ENCODE measurements at regions not wholly inside any gene's neighbourhood (a gene's known extent, or its start where the extent isn't known, plus 50 kb on each side); places are given as distances from the start of the nearest gene placed in this dataset.

DNA sequence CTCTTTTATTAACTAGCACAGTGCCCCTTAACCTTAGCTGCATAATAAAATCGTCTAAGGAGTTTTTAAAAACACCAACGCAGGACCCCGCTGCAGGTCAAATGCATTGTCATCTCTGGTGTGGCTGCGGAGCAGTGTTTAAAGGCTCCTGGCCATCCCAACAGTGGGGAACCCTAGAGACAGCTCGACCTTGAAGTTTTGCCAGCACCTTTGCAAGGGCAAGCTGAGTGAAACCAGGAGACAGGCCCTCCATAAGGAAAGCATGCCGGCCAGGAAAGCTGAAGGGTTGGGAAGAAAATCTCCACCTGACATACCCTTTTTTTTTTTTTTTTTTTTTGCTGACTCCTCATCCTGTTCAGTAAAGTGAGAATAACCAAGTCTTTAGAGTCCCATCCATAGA is 349.0 kb downstream of the CMPK2 start:
- no peak for DNase-seq

DNA sequence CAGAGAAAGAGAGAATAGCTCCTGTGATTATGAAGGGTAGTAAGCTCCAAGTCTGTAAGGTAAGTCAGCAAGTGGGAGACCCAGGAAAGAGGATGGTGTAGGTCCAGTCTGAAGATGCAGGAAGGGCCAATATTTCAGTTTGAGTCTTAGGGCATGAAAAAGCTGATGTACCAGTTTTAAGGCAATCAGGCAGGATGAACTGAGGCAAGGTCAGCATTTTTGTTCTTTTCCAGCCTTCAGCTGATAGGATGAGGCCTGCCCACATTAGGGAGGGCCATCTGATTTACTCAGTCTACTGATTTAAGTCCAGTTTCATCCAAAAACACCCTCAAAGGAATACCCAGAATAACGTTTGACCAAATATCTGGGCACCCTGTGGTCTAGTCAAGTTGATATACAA is 347.3 kb downstream of the CMPK2 start:
- DNase-seq = no peak

DNA sequence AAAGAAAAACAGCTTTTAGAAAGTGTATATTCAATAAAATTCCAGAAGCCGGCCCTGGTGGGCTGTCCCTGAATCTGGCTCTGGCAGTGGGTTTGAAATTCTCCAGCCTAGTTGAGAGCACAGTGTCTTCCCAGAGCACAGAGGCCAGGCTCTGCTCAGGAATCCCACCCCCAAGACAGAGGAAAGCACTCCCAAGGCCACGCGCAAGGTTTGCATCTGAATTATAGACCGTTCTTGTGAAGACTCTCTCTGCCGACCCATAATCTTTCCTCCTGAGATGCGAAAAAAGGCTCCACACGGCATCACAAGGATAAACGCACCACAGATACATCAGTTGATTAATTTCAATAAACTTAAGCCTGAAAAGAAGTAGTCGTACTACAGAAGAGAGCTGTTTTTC is 342.2 kb downstream of the CMPK2 start:
- DNase-seq = no peak

DNA sequence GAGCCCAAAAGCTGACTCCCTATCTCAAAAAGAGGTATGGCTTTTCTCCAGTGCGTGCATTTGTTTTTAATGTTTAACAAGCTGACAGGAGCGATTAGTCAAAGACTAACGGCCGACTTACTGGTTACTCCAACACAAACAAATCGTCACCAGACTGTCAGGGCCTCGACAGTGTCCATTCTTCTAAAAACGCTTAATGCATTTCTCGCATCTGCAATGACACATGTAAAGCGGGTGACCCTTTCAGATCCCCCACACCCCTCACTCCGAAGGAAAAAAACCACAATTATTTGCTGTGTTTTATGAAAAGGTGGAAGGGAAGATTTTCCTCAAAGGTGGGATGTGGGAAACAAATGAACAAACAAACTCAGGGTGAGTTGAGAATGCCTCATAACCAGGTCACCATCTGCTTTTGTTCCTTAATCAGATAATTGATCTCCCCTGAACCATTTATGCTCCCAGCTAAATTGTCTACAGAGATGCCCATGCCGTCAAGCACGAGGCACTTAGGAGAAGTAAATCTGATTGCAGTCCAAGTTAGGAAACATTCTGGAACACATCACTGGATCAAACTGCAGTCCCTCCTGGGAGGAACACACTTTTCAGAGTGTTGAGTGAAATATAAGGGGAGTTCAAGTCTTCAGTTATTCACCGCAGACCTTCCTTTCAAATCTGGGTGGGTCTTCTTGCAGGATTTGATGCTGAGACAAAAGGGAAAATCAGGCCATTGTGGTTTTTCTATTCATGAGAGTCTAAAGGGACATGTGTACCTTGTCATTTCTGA is 340.8 kb downstream of the CMPK2 start:
- no peak for DNase-seq

DNA sequence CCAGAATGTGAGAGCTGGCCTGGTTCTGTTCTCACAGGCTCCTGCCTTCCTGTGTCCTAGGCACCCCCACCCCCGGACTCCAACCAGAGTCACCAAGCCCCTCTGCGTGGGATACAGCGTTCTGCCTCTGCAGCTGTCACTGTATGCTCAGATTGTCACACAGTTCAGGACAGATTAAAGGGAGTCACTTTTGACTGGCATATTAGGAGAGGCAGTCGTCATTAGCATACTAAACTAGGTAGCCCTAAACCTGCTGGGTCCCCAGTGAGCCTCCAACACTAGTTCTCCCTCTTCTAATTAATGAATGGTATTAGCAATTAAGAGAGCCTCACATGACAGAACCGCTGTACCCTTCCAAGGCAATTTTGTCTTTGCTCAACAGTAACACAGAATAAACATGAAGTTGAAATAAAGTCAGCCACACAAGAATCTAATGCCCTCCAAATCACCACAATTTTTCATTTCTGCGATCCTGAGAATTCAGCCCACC is 340.2 kb downstream of the CMPK2 start:
- no peak for DNase-seq

DNA sequence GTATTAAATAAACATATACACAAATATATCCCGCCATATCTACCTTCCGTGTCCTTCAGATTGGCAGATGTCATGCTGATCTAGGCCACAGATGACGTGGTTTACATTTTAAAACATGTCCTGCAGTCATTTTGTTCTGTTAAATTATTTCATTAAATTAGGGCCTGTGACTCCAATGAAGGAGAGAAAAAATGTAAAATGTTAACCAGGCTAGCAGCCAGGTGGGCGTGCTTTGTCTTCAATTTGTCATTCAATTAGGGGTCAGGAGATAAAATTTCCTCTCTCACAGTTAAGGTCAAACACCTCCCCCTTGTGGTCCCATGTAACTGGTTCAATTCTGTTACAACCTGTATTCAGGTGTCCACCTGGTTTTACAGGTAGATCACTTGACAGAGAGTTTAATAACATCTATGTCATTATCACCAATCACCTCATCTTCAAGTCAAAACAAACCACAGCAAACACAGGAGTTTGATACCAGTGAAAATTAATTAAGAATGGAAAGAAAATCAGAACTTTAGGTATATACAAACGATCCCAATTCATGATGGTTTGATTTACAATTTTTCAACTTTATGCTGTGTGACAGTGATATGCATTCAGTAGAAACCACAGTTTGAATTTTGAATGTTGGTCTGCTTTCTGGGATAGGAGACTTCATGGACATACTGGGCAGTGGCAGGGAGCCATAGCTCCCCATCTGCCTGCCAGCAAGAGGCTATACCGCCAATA is 339.4 kb downstream of the CMPK2 start:
- no peak for DNase-seq

DNA sequence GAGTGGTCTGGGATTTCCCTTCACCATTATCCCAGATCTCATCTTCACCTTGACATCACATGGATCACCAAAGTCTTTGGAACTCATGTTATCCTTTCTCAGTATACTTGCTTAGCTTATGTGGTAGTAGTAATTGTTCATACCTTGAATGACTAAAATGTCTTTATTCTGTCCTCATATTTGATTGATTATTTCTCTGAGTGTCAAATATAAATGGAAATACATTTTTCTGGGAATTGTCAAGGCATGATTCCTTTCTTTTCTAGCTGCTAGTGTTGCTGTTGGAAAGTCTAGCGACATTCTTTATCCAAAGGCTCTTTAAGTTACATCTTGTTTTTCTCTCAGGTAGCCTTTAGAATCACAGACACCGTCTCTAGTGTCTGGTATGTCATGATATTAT is 334.4 kb downstream of the CMPK2 start:
- no peak for DNase-seq

DNA sequence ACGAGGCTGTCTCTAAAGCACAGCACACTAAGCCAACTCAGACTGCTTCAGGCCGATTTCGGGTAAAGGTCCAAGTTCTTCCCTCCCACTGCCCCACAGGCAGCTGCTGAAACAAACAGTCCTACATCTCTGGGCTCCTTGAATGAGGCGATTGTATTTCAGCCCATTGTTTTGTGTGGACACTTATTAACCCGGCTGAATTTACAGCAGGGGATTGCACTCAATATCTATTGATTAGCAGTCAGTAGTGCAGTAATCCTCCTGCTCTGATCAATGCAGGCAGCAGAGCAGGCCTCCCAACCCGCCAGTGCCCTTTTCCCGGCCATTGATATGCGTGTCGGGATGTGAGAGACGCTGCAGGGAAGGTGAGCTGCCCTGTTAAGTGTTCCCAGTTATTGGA is 330.1 kb downstream of the CMPK2 start:
- DNase-seq = no peak

DNA sequence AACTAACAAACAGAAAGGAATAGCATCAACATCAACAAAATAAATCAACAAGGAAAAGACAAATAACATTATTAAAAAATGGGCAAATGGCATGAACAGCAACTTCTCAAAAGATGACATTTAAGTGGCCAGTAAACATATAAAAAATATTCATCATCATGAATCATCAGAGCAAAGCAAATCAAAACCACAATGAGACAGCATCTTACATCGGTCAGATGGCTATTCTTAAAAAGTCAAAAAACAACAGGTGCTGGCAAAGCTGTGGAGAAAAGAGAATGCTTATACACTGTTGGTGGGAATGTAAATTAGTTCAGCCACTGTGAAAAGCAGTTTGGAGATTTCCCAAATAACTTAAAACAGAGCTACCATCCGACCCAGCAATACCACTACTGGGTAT is 327.1 kb downstream of the CMPK2 start:
- no peak for DNase-seq

DNA sequence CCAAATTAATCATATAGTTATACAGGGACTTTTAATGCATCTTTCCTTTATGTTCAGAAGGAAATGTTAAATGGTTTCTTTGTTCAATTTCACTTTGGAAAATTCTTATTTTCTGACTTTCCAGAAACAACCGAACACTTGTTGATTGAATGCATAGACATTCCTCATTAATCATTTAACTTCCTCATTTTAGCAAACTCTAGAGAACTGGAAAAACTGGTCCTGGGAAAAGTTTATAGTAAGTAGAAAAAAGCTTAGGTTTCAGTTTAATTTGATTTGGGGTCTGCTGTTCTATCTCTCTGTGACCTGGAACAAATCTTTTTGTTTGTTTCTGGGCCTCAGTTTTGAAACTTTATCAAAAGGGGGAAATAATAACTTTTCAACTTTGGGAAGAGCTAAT is 320.4 kb downstream of the CMPK2 start:
- DNase-seq = no peak

DNA sequence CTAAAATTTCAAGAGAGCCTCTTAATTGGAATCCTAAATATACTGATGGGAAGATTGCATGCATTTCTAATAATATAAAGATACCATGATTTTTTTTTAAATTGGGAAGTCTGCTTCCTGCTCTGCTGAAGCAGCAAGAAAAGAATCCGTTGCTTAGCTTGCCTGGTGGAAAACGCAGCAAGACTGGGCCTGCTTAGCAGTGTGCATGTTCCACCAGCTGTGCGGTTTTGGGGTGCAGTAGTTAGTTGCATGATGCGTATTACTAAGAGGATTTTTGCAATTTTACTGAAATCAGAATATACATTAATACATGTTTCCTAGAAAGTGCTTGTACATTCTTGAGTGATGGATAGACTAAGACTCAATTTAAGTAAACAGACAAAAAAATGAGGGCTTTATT is 319.9 kb downstream of the CMPK2 start:
- DNase-seq = no peak

DNA sequence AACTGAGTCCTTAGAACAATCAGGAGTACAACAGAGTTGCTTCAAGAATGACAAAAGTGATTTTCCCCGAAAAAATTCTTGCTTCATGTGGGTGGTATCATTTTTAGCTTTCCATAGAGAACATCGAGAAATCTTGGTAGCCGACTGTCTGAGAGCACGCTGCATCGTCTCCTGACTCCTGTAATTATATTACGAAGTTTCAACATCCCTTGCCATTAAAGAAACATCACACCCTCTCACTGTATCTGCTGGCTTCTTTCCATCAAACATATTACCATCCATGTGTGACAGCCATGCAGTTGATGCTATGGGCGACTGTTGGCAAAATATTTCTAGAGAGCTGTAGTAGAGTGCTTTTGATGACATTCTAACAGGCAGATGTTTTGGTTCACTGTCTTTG is 311.2 kb downstream of the CMPK2 start:
- no peak for DNase-seq

DNA sequence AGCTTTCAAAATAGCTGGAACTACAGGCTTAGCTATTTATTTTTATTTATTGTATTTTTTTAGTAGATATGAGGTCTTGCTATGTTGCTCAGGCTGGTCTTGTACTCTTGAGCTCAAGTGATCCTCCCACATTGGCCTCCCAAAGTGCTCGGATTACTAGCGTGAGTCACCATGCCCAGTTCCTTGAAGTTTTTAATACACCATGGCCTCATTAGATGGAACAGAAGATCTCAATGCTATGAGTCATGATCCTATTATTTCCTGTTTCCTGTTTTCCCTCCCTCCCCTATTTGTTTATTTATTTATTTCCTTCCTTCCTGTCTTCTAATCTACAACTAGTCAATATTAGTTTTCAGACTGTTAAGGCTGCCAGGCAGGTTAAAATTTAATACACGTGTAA is 309.0 kb downstream of the CMPK2 start:
- no peak for DNase-seq

DNA sequence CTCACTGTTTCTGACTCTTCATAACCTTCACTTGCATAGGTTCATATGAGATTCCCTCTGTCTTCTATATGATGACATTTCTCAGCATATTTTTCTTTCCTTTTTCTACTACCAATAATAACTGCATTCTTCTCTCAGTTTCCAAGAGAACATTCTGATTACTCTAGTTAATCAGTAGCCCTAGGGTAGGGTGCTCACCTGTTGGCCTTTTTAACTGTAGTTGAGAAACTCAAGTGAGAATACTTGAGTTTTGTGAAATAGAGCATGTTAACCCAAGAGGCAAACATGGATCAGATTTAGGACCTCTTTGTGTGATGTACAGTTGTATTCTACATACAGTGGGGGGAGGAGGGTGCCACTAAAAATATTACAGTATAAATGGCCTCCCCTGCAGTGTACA is 308.0 kb downstream of the CMPK2 start:
- no peak for DNase-seq

DNA sequence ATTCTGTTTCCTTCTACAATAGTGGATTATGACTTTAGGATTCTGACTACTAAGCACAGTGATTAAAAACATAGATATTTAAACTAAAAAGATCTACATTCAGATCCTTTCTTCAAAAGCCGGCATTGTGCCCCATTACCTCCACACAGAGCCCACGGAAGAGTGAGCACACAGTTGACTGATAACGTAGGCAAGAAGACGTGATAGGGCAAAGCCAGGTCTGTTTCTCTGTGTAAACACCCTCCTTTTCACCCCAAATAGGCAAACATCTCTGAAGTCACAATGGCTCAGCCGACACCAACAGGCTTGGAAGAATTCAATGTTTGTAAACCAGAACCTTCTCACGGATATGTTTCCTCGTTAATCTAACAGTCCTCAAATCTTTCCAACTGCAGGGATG is 302.9 kb downstream of the CMPK2 start:
- DNase-seq = no peak

DNA sequence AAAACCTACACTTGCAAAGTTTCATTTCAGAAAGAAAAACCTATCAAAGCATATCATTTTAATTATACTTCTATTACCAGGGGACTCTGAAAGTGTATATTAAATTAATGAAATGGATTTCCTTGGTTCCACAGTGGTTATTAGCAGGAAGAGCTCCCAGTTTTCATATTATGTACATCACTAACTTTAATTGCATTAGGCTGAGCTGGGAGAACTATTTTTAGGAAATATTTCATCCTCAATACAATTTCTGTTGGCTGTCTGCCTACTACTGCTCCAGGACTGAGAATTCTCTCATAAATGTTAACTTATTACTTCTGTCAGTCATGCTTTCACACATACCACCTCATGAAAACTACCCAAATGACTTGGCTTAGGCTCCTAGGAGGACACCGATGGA is 301.4 kb downstream of the CMPK2 start:
- peak; percentile 21 for DNase-seq

DNA sequence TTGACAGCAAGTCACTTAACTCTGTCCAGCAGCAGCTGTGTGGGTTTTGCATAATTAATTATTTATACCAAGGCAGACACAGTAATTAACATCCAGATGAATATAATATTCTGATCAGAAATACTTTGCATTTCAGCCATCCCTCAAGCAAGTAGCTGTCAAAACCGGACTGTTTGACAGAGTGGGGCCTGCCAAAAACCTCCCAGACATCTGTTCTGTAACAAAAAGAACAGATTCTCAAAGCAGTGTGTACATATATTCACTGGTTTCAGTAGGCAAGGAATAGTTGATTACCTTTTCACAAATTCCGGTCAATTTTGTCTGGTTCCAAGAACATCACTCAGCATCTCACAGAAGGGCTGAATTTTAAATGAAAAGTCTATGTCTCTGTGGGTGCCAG is 291.6 kb downstream of the CMPK2 start:
- no peak for DNase-seq

DNA sequence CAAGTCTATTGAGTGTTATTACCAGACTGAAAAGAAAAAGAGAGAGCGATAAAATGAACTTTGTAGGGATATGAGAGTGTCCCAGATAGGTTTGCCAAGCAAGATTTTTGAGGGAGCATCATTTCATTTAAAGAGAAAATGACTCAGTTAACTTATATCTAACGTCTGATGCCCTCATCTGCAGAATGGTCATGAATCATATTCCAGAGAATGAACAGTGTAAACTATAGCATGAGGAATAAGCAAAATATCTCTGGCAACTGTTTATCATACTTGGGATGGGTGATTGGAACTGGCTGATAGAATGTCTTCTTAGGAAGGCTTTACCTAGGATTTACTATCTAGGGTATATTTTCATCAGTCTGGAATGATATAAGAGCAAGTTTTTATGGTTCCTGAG is 289.4 kb downstream of the CMPK2 start:
- DNase-seq = no peak

DNA sequence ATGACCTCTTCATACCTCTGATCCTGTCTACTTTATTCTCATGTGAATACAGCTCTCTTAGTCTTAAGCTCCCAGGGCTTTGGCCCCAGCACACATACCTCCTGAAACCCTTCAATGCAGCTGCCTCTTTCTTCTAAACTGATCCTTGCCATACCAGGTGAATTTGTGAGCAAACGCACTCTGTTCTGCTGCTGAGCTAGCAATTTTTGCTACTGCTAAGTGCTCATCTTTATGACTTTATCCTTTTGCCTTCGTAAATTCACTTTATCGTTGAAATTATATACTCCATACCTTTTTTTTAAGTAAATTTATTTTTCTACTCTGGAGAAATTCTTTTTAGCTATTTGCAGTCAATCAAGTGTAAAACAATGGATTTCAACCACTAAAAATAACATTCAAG is 287.7 kb downstream of the CMPK2 start:
- DNase-seq = no peak

DNA sequence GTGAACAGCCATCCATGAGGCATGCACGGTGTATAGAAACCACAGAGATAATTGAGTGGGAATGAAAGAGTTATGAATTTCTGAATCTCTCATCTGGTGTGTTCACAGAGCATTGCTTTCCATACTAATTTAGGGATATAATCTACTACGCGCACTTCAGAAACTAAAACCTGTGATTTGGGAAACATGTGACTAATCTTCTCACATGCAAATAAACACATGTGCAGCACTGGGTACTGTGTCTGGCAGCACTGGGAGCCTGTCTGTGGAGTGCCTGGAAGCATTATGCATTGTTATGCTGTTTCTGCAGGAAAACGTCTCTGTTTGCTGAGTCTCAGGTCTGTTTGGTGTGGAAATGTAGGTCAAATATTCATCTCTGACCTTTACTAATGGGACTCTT is 287.3 kb downstream of the CMPK2 start:
- no peak for DNase-seq

DNA sequence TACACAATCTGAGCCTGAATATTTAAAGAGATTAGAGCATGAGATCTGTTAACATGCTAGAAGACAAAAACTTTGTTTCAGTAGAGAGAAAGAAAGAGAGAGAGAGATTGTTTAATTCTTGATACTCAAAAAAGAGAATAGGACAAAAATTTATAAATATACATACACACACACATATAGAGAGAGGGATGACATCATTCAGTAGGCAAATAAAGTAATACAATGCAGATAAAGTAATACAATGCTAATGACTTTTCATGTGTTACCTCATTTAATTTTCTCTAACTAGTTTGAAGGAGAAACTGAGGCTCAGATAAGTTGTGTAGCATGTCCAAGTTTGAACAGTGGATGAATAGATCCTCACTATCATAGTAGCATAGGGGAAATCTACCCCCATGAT is 286.4 kb downstream of the CMPK2 start:
- DNase-seq = no peak

DNA sequence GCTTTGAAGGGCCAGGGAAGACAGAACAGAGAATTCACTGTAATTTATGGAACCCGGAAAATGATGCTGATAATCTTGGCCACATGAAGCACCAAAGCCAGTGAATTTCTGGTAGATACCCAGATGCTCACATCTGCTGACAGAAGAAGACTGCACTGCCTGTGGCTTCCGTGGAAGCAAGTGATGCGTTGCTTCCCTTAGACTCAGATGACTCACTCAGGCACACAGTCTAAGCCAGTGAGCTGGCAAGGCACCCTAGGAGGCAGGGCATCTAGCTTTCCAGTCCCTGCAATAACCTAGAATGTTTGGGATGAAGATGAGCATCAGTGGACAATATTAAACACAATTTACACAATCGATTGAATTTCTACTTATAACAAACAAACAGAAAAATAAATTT is 284.7 kb downstream of the CMPK2 start:
- no peak for DNase-seq

DNA sequence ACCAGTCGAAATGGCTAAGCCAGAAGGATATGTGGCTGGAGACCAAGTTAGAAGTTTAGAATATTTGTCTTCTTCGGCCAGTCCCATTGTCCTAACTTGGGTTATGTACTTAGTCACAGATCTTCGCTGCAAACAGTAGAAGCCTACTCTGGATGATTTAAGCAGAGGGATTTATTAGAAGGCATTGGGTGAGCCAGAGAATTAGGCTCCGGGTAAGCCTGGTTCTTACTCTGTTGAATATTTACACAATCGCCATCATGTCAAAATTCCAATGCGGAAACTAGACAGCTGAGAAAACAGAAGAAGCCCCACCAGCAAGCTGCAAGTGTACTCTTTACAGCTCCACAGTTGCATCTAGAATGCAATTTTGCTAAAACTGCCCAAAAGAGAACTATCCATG is 276.6 kb downstream of the CMPK2 start:
- no peak for DNase-seq

DNA sequence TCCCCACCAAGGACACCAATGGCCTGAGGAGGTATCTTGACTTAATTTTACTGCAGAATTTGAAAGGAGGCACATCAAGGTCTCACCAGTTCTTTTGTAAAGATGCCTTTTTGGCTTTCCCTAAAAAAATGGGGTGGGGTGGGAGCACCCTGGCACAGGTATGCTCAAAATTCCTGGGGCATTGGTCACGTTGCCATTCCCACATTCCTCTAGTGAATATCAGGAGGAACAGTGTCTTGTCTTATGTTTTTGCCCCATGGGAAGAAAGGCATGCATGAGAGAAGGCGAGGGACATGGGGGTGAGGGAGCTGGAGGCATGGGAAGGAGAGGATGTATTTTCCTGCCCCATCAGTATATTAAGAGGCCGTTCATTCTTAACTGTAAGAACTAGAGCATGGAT is 275.3 kb downstream of the CMPK2 start:
- DNase-seq = no peak
